GM12864 (cell line): ENCODE measurements at regions not wholly inside any gene's neighbourhood (a gene's known extent, or its start where the extent isn't known, plus 50 kb on each side); places are given as distances from the start of the nearest gene placed in this dataset.

Source experiments
- DNase-seq: peaks from one replicate; pipeline ENCODE4 v3.0.0-alpha.2; 2011; ENCODE audit warnings: low read depth
- H3K4me3 ChIP-seq: 2 replicates; pipeline ENCODE4 v1.5.1; 2011; ENCODE audit warnings: mild to moderate bottlenecking, low read depth, low read length, control low read depth
- TF ChIP-seq, protein P1 (sequence below): IDR thresholded peaks from 2 replicates; pipeline ENCODE4 v1.5.1; 2011; ENCODE audit warnings: low read depth, mild to moderate bottlenecking, moderate library complexity, low read length, control low read depth, inconsistent platforms; ENCODE audit errors: missing control alignments

DNA sequence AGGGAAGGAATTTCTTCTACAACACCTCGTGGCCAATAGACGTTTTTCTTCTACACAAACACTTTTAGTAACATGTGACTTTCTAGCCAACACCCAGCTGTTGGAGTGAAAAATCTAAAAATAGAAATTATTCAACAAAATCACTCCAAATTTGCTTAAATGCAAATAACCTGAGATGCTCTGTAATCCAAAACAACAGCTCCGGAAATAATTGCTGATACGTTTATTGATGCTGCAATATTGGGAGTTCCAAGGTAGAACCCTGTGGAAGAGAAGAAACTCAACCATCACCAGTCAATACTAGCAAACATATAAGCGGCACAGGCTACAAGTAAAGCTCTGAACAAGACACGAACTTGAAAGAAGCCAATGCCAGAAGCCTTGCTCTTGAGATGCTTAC lies 230.6 kb downstream of the ALDH8A1 start:
- DNase-seq: no peak
- TF ChIP-seq, protein P1, sequence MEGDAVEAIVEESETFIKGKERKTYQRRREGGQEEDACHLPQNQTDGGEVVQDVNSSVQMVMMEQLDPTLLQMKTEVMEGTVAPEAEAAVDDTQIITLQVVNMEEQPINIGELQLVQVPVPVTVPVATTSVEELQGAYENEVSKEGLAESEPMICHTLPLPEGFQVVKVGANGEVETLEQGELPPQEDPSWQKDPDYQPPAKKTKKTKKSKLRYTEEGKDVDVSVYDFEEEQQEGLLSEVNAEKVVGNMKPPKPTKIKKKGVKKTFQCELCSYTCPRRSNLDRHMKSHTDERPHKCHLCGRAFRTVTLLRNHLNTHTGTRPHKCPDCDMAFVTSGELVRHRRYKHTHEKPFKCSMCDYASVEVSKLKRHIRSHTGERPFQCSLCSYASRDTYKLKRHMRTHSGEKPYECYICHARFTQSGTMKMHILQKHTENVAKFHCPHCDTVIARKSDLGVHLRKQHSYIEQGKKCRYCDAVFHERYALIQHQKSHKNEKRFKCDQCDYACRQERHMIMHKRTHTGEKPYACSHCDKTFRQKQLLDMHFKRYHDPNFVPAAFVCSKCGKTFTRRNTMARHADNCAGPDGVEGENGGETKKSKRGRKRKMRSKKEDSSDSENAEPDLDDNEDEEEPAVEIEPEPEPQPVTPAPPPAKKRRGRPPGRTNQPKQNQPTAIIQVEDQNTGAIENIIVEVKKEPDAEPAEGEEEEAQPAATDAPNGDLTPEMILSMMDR: no peak
- no peak overlapping the region for H3K4me3 ChIP-seq

DNA sequence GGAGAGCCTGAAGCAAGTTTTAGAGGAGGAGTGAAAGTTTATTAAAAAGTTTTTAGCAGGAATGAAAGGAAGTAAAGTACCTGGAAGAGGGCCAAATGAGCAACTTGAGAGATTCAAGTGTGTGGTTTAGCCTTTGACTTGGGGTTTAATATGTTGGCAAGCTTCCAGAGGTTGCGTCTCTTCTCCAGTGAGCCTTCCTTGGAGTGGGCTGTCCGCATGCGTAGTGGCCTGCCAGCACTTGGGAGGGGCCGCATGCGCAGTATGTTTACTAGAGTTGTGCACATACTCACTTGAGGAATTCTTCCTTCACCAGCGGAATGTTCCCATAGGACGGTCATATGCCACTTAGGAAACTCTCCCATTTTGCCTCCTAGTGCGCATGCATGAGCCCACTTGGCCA lies 235.2 kb downstream of the ALDH8A1 start:
- no peak overlapping the region for H3K4me3 ChIP-seq
- DNase-seq: no peak
- TF ChIP-seq, protein P1: no peak

DNA sequence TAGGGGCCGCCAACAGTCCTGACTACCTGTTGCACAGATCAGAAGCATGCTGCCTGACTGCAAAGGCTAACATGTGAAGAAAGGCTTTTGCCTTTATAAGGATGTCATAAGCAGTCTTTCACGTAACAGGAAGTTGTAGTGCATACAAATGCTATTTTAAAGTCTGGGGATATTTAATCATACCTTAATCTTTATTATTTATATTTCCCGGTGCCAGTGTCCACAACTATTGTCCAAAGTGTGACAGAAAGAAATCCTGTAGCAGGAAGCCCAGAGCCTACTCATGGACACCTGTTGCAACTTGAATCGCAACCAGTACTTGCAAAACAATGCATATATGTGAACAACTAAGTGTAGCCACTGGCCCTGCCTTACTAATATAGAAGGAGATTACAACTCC lies 235.8 kb downstream of the ALDH8A1 start:
- DNase-seq: no peak
- TF ChIP-seq, protein P1: no peak
- no peak overlapping the region for H3K4me3 ChIP-seq

DNA sequence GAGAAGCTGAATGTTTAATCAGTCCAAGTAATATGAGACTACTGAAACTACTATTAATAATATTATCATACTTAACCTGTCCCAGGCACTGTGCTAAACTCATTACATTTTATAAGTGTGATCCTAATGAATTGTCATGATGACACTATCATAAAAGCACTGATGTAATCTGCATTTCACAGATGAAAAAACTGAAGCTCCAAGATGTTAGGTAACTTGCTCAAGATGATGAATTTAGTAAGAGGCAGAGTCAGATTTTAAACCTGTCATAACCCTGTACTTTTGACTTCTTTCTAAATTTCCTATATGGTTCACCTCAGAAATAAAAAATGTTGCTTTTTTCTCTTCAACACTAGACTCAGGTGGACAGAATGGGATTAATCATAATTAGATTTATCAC lies 237.6 kb downstream of the ALDH8A1 start:
- H3K4me3 ChIP-seq: no peak overlapping the region
- TF ChIP-seq, protein P1: no peak
- DNase-seq: no peak

DNA sequence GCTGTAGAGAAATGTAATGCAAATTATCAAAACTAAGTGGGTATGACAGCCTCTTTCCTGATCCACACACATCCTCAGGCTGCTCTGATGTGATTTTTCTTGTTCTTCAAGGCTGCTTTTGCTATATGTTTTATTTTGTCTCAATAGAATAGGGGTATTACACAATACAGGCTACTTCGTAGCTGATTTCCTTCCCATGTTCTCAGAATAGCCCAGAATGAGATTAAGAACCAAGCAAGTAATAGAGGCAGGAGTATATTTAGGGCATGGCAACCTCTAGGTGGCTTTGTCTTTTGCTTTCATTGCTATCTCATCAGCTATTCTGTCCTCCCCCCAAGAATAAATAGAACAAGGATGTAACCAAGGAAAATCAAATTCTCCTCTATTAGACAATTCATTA lies 241.8 kb downstream of the ALDH8A1 start:
- TF ChIP-seq, protein P1: no peak
- H3K4me3 ChIP-seq: no peak overlapping the region
- DNase-seq: no peak

DNA sequence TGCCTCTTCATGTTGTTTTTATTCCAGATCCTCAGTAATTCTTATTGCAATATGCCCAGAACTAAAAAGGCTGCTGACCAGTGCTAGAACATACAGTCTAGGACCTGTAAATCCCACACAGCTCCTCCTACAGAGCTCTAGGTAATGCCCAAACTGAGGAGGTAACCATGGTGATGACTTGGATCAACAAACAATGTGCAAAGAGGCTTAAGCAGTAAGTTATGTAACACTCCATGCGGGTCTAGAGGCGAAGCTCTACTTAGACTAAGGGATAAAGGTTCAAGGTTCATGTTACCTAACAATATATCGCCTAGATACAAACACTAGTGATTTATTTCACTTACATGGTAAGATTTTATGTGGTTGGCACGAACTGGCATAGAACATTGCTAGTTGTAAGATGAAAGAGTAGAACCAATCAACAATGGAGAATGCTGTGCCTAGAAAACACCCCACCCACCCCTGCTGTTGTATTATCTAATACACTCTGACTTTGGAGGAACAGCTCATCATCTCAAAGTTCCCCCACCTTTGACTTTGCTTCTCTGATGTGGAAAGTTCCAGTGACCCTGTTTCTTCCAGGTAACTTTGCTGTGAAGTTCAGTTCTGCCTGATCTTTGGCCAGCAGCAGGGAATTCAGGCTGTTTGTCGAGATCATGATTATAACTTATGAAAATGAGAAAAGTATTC lies 242.4 kb downstream of the ALDH8A1 start:
- no peak for DNase-seq
- TF ChIP-seq, protein P1: no peak
- no peak overlapping the region for H3K4me3 ChIP-seq

DNA sequence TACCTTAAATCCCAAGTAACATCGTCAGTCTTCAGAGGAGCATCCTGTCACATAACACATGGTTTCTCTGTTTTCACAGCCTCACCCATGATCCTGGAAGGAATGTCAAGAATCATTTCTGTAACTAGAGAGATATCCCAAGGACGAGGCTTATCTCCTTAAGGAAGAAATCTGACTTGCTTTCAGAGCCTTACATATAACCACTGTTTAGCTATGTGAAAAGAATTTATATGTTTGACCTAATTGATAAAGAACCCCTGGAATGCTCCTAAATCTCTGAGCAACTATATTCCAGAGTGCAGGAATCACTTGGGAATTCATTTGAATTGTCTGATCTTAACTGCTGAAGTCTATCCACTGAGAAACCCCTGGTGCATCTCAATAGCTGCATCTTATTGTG lies 243.1 kb downstream of the ALDH8A1 start:
- TF ChIP-seq, protein P1: no peak
- no peak for DNase-seq
- H3K4me3 ChIP-seq: no peak overlapping the region
